A549 (cell line): ENCODE measurements at regions not wholly inside any gene's neighbourhood (a gene's known extent, or its start where the extent isn't known, plus 50 kb on each side); places are given as distances from the start of the nearest gene placed in this dataset.

ENCODE experiments used
- ATAC-seq, 2 experiments: fragments of 200-7000 bp in 1 of 2; fragments of >200 bp in 1 of 2; cut with Nextera tagmentation in 1 of 2; cut with Tn5 transposase in 1 of 2; 3 replicates each; pipeline versions ENCODE4 v1.8.0 to v1.9.1; 2018 to 2020; ENCODE audit warnings: mild to moderate bottlenecking in 1 of 2, moderate library complexity in 1 of 2
- CTCF ChIA-PET: fragments of 300-600 bp; sonication (Branson Sonifier 250); formaldehyde crosslinking; extraction: SDS; loops from one replicate; lab custom pipeline; 2021; ENCODE audit warnings: antibody characterized with exemption, inconsistent platforms; lab: Yijun Ruan, JAX
- POLR2A ChIA-PET: fragments of 350-600 bp; formaldehyde crosslinking; extraction: SDS; loops from one replicate; lab custom pipeline; 2021; ENCODE audit warnings: antibody characterized with exemption, inconsistent platforms; lab: Yijun Ruan, JAX
- DNase-seq, 2 experiments: peaks; one replicate each; pipeline versions ENCODE4 v3.0.0 to v3.0.0-alpha.2; 2011 to 2016; ENCODE audit warnings: low read depth in 1 of 2, low spot score in 1 of 2
- FAIRE-seq: peaks from 2 replicates; lab custom pipeline; 2011; peaks lifted over from hg19 to GRCh38; lab: Jason Lieb, UNC
- H3K27ac ChIP-seq, 2 experiments: fragments of >200 bp; sonication (Bioruptor Twin); formaldehyde crosslinking; 3 replicates each; pipeline ENCODE4 v1.5.1; 2016 to 2017
- H3K4me1 ChIP-seq: fragments of >200 bp; sonication (Bioruptor Twin); formaldehyde crosslinking; 3 replicates; pipeline ENCODE4 v1.6.1; 2016
- H3K4me2 ChIP-seq: fragments of >200 bp; sonication (Bioruptor Twin); formaldehyde crosslinking; 3 replicates; pipeline ENCODE4 v1.6.1; 2016
- H3K4me3 ChIP-seq: fragments of >200 bp; sonication (Bioruptor Twin); formaldehyde crosslinking; 3 replicates; pipeline ENCODE4 v1.5.1; 2016
- H3K9me3 ChIP-seq: fragments of >200 bp; sonication (Bioruptor Twin); formaldehyde crosslinking; 3 replicates; pipeline ENCODE4 v1.6.1; 2016
- ATOH8 ChIP-seq: fragments of 250-450 bp; sonication (Bioruptor Pico); IDR thresholded peaks from 2 replicates; pipeline ENCODE4 v1.5.0; 2020; ENCODE audit warnings: low read depth, mild to moderate bottlenecking, moderate library complexity
- BCL3 ChIP-seq: fragments of >200 bp; sonication (Bioruptor Twin); formaldehyde crosslinking; IDR thresholded peaks from 3 replicates; pipeline ENCODE4 v1.6.1; 2016
- CTCF ChIP-seq: fragments of >200 bp; sonication (Bioruptor Twin); formaldehyde crosslinking; IDR thresholded peaks from 3 replicates; pipeline ENCODE4 v1.5.1; 2016
- EHF ChIP-seq: fragments of 250-450 bp; sonication (Bioruptor Pico); IDR thresholded peaks from 2 replicates; pipeline ENCODE4 v1.5.0; 2020; ENCODE audit warnings: mild to moderate bottlenecking
- EP300 ChIP-seq, 2 experiments: fragments of >200 bp; sonication (Bioruptor Twin); formaldehyde crosslinking; IDR thresholded peaks; 2 replicates in 1 of 2; 3 replicates in 1 of 2; pipeline ENCODE4 v1.6.1; 2016 to 2017
- HOXB13 ChIP-seq: fragments of 250-450 bp; sonication (Bioruptor Pico); IDR thresholded peaks from 2 replicates; pipeline ENCODE4 v1.5.0; 2020; ENCODE audit warnings: low read depth, mild to moderate bottlenecking, moderate library complexity
- HOXB5 ChIP-seq: fragments of 250-450 bp; sonication (Bioruptor Pico); IDR thresholded peaks from 2 replicates; pipeline ENCODE4 v1.5.0; 2020; ENCODE audit warnings: mild to moderate bottlenecking, moderate library complexity
- JUNB ChIP-seq: fragments of >200 bp; sonication (Bioruptor Twin); formaldehyde crosslinking; IDR thresholded peaks from 2 replicates; pipeline ENCODE4 v1.6.1; 2016
- KDM1A ChIP-seq: fragments of 200-600 bp; sonication (generic); IDR thresholded peaks from 2 replicates; pipeline ENCODE4 v1.6.1; 2016; ENCODE audit warnings: low read depth, mild to moderate bottlenecking
- KDM5A ChIP-seq: fragments of 200-600 bp; sonication (generic); IDR thresholded peaks from 2 replicates; pipeline ENCODE4 v1.6.1; 2016; ENCODE audit warnings: antibody characterized with exemption, mild to moderate bottlenecking
- MAX ChIP-seq: IDR thresholded peaks from 2 replicates; pipeline ENCODE4 v1.6.1; 2012
- MAZ ChIP-seq: fragments of 150-350 bp; IDR thresholded peaks from 2 replicates; pipeline ENCODE4 v1.6.1; 2014; ENCODE audit warnings: antibody characterized with exemption, low read depth, low read length, borderline replicate concordance
- NFE2L2 ChIP-seq: fragments of 150-350 bp; conservative IDR thresholded peaks from 2 replicates; pipeline ENCODE4 v1.6.1; 2014; ENCODE audit warnings: low read length
- NR3C1 ChIP-seq: fragments of >200 bp; sonication (Bioruptor Twin); formaldehyde crosslinking; IDR thresholded peaks from 3 replicates; pipeline ENCODE4 v1.6.1; 2017
- POLR2AphosphoS2 ChIP-seq: conservative IDR thresholded peaks from 2 replicates; pipeline ENCODE4 v1.6.1; 2012; ENCODE audit warnings: low read length, improper control_type of control experiment, inconsistent platforms
- RAD21 ChIP-seq, 2 experiments: fragments of >200 bp in 1 of 2; sonication (Bioruptor Twin) in 1 of 2; formaldehyde crosslinking in 1 of 2; IDR thresholded peaks in 1 of 2; conservative IDR thresholded peaks in 1 of 2; 2 replicates in 1 of 2; 3 replicates in 1 of 2; pipeline ENCODE4 v1.6.1; 2012 to 2018; ENCODE audit warnings: inconsistent platforms in 1 of 2
- REST ChIP-seq: fragments of 200-600 bp; sonication (generic); IDR thresholded peaks from 2 replicates; pipeline ENCODE4 v1.6.1; 2016; ENCODE audit warnings: antibody characterized with exemption, mild to moderate bottlenecking, moderate library complexity
- SMC3 ChIP-seq: fragments of >200 bp; sonication (Bioruptor Twin); formaldehyde crosslinking; IDR thresholded peaks from 3 replicates; pipeline ENCODE4 v1.6.1; 2018; ENCODE audit warnings: inconsistent platforms
- SREBF2 ChIP-seq: fragments of 450-650 bp; IDR thresholded peaks from 2 replicates; pipeline ENCODE4 v1.6.1; 2014; ENCODE audit warnings: mild to moderate bottlenecking, moderate library complexity
- USF2 ChIP-seq: fragments of 450-650 bp; IDR thresholded peaks from 2 replicates; pipeline ENCODE4 v1.6.1; 2014; ENCODE audit warnings: antibody characterized with exemption
- WGBS: methylation state at CpG from one replicate; pipeline ENCODE4 v1.1.6; 2017; ENCODE audit errors: missing lambda C conversion rate; 5-methylcytosine and 5-hydroxymethylcytosine counted together

GRCh38 chr10:55801353-55801661 lies 559.8 kb downstream of the ZWINT start:
- FAIRE-seq, result no peak

GRCh38 chr10:55800602-55801352 lies 560.3 kb downstream of the ZWINT start:
- ChIA-PET POLR2A (no interaction called here), CTCF (no interaction called here)
- FAIRE-seq (no peak), ATAC-seq (no peak), DNase-seq (no peak)
- TF ChIP-seq USF2 (no peak), EHF (CRISPR knock-in tag) (no peak), NR3C1 (no peak), REST (no peak), KDM5A (no peak), NFE2L2 (no peak), EP300 (IDR thresholded peaks at IDR 0.05) (no peak), HOXB5 (CRISPR knock-in tag) (no peak), MAZ (no peak), CTCF (no peak), MAX (no peak), ATOH8 (CRISPR knock-in tag) (no peak), RAD21 (conservative IDR thresholded peaks at IDR 0.05 in 1 of 2, IDR thresholded peaks at IDR 0.05 in 1 of 2) (no peak), POLR2AphosphoS2 (no peak), SMC3 (no peak), SREBF2 (no peak), KDM1A (no peak)
- Histone ChIP-seq H3K9me3 (0 out of 3 replicates have a peak, but pooled peaks cover 3% of the 10 kb centered on the region), H3K27ac (no peak overlapping the region), H3K4me2 (0 out of 3 replicates have a peak overlapping the region, but pooled peaks have one; percentile 1), H3K4me1 (no peaks in the 10 kb centered on the region), H3K4me3 (no peak overlapping the region)
- WGBS, result 11% methylated on average over 3 of the region's 3 CpGs

More at GRCh38 chr10:55801353-55801661, 559.8 kb downstream of the ZWINT start:
- DNase-seq (no peak), ATAC-seq (no peak)
- Histone ChIP-seq H3K9me3 (0 out of 3 replicates have a peak, but pooled peaks cover 3% of the 10 kb centered on the region), H3K4me3 (no peak overlapping the region), H3K27ac (no peak overlapping the region), H3K4me1 (no peaks in the 10 kb centered on the region), H3K4me2 (0 out of 3 replicates have a peak overlapping the region, but pooled peaks have one; percentile 1)
- 23% methylated on average over 2 of the region's 2 CpGs for WGBS
- ChIA-PET POLR2A (no interaction called here), CTCF (interaction anchor here (0.6 kb wide), 1 partner anchor 78 kb away, joined by 4 read pairs; no protein-coding TSS in a partner anchor)
- no peak for TF ChIP-seq BCL3
- no peak for TF ChIP-seq HOXB13
- no peak for TF ChIP-seq JUNB
- TF ChIP-seq RAD21 (conservative IDR thresholded peaks at IDR 0.05 in 1 of 2, IDR thresholded peaks at IDR 0.05 in 1 of 2), result no peak
